GM18868 (cell line): ENCODE measurements at regions not wholly inside any gene's neighbourhood (a gene's known extent, or its start where the extent isn't known, plus 50 kb on each side); places are given as distances from the start of the nearest gene placed in this dataset.
"Not testable (repeated sequence)": the region's sequence is repeated elsewhere in the genome, so short reads cannot be mapped to it uniquely, and the experiment has no call there.

ENCODE experiments used
- ATAC-seq: cut with Tn5 transposase; IDR thresholded peaks from one replicate; pipeline ENCODE4 v1.9.1; 2021; ENCODE audit warnings: mild to moderate bottlenecking, moderate library complexity; ENCODE audit not compliant: unreplicated experiment

DNA sequence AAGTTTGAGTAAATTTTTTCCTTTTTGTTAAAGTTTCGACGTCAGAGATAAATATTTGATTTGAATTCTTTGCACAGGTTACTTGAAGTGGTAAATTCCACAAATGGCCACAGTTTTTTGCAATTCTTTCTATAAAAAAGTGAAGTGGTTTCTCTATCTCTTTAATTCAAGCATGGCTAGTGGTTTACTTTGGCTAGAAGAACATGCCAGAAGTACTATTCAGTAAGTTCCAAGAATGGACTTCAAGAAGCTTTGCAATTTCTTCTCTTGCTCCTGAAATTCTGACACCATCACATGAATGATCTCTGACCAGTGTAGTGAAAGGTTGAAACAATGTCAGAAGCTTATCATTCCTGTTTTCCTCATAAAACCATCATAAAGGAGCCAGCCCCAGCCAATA is 55.7 kb upstream of the RNPC3 start:
- no peak for ATAC-seq

DNA sequence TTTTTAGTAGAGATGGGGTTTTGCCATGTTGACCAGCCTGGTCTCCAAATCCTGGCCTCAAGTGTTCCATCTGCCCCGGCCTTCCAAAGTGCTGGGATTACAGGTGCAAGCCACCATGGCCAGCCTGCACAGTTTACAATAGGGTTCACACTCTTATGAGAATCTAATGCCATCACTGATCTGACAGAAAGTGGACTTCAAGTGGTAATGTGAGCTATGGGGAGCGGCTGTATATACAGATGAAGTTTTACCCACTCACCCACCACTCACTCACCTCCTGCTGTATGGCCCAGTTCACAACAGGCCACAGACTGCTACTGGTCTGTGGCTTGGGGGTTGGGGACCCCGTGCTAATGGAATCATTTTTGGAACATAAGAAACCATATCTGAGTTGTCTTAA is 58.4 kb upstream of the RNPC3 start:
- no peak for ATAC-seq

DNA sequence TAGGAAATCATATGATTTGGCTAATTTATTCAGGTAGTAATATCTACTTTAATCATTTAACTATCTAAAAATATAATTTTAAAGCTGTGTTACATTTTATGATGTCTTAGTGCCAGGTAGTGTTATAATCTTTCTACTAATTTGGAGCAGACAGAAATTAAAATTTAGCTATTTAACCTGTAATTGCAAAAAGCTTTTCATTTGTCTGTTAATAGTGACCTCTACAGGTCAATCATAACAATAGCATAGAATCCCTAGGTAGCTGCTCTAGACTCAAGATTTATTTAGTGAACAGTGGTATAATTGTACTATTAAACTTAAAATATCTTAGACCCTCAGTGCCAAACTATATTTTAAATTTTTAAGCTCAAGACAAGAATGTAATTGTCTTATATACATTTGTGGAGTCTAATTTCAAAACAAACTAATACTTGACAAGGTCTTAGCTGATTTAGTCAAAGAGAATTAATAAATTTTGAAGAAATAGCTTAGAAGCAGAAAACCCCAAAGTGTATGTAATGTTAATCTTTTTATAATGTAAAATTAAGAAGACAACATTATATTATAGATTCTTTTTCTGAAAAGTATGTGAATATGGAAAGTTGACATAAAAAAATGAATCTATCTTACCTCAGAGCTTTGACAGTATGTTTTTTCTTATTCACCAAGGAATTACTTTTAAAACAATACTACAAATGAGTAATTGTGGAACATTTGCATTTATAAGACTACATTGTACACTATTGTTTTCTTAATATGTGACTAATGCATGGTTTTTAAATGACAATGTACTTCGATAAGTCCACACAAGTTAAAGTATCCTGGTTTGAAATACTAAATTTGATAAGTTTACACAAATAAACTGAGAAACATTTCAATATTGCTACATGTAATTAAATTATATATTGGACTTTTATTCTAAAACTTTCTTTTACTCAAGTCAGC is 64.1 kb upstream of the RNPC3 start:
- peak; percentile 75 for ATAC-seq

DNA sequence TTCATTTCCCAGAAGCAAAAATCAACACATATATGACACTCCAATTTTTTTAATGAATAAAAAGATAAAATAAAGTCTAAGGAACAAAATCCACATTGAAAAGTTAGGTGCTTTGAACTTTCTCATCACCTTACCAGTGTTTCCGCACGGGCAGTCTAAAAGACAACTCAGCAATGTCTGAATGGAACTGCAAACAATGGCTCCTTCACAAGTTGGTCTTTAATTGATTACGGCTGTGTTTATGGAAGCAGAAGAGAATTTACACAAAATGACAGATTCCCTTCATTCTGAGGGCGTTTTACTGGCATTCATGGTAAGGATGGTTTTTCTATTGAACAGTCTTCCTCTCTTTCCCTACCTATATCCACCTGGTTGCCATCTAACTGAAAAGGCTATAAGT is 65.0 kb upstream of the RNPC3 start:
- ATAC-seq: no peak

DNA sequence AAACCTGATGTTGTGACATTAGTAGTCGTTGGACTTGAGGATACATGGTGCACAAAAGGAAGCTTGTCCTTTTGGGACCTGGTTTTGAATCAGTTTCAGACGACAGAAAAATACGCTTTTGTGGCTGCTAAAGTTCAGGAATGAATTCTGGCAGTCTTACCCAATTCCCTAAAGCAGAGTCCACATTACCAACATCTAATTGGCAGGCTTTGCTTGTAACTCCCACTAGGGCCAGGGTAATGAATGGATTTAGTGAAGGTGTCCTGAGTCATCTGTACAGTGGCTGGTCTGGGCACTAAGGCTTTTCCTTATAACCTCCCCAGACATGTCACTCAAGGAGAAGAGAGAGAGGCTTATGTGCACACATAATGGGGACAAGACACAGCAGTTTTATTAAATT is 66.2 kb upstream of the RNPC3 start:
- no peak for ATAC-seq

DNA sequence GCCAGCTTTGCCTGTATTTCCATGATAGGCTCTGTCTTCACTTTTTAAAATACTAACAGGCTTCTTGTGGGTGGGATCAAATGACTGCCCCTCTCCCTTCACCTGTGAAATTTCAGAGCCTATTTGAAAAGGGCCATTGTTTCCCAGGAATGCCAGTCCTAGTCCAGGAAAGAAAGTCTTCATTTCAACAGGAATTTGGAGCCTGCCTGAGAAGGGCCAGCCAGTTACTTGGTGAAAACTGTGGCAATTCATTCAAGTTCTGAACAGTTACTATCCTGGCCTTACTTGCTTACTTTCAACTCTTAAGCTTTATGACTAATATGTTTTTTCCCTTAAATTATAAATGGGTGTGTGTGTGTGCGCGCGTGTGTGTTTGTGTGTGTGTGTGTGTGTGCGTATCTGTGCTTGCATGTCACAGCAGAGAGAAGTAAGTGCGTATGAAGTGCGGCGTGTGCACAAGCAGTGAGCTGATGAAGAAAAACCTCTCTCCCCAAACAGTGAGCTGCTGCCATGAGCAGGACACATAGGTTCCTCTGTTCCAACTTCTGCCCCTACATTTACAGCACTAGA is 67.5 kb upstream of the RNPC3 start:
- no peak for ATAC-seq

DNA sequence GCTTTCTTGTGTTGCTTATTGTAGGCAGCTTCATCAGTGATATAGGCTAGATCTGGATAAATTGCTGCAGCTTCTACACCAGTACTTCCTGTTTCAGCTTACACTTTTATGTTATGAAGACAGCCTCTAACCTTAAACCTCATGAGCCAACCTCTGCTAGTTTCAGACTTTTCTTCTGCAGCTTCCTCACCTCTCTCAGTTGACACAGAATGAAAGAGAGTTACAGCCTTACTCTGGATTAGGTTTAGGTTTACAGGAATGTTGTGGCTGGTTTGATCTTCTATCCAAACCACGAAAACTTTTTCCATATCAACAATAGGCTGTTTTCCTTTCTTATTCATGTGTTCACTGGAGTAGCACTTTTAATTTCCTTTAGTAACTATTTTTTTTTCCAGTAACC is 76.9 kb upstream of the RNPC3 start:
- peak; percentile 44 for ATAC-seq

DNA sequence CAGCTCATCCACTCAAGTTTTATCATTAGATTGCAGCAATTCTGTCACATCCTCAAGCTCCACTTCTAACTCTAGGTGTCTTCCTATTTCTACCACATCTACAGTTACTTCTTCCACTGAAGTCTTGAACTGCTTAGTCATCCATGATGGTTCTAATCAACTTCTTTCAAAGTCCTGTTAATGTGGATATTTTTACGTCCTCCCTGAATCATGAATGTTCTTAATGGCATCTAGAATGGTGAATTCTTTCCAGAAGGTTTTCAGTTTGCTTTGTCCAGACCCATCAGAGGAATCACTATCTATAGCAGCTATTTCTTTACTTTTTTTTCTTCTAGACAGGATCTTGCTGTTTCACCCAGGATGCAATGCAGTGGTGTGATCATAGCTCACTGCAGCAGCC is 78.0 kb upstream of the RNPC3 start:
- ATAC-seq: no peak

DNA sequence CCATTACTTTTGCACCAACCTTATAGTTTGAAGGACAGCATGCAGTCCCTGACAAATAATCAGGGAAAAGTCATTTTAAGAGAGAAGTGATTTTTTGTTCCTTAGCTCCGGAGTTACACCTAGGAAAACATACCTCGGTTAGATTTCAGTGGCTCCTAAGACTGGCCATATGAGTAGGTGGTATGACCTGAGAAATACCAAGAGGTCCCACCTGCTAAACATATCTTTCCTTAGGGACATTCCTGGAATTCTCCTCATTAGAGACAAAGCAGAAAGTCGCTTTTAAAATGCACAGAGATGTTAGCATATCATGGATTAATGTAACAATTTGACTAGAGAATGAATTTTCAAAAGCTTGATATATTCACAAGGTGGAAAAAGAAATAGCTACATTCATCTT is 84.2 kb upstream of the RNPC3 start:
- ATAC-seq: no peak

DNA sequence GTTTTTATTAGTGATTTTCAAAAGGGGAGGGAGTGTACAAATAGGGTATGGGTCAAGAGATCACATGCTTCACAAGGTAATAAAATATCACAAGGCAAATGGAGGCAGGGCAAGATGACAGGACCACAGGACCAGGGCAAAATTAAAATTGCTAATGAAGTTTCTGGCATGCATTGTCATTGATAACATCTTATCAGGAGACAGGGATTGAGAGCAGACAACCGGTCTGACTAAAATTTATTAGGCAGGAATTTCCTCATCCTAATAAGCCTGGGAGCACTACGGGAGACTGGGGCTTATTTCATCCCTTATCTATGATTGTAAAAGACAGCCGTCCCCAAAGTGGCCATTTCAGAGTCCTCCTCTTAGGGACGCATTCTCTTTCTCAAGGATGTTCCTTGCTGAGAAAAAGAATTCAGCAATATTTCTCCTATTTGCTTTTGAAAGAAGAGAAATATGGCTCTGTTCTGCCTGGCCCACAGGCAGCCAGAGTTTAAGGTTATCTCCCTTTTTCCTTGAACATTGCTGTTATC is 88.9 kb upstream of the RNPC3 start:
- not testable (repeated sequence) for ATAC-seq

DNA sequence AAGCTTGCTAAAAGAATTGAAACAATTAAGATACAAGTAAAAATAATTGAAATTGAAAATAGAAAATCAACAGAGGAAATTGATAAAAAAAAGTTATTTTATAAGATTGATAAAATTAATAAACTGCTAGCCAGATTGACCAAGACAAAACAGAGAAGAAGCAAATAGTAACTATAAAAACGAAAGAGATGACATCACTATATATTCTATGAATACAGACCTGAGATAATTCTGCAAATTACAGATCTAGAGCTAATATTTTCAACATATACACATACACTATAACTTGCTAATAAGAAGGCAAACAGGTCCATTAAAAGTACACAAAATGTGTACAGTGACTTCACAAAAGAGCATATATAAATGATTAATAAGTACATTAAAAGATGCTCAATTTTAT is 90.1 kb upstream of the RNPC3 start:
- no peak for ATAC-seq

DNA sequence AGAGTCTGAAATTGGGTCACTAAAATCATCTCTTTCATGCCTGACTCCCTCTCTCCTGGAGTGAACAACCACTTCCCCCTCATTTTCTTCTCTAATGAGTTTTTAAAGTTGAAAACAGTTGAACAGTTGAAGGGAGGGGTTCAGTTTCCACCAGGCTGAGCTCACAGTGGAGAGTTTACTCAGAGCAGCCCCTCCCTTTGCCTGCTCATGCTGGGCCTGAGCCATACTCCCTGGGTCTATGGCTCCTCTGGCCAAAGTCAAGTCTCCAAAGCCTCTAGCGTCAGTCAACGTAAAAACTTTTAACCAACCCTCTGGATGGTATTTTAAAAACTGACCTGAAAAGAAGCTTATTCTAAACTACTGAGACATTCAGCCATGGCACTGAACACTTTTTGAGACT is 100.8 kb upstream of the RNPC3 start:
- no peak for ATAC-seq

DNA sequence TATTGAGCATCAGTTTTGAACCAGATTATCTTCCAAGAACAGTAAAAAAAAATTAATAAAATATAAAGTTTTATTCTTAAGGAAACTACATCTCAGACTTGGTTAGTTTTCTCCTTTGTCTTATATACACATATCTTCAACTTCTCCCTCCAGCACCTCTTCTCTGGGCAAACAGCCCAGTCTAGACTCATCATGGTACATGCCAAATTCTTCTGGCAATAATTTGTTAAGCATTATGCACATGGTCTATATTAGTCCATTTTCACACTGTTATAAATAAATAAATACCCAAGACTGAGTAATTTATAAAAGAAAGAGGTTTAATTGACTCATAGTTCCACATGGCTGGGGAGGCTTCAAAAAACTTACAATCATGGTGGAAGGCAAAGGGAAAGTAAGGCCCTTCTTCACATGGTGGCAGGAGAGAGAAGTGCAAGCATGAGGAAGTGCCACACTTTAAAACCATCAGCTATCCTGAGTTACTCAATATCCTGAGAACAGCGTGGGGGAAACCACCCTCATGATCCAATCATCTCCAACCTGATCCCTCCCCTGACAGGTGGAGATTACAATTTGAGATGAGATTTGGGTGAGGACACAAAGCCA is 108.7 kb upstream of the RNPC3 start:
- no peak for ATAC-seq

DNA sequence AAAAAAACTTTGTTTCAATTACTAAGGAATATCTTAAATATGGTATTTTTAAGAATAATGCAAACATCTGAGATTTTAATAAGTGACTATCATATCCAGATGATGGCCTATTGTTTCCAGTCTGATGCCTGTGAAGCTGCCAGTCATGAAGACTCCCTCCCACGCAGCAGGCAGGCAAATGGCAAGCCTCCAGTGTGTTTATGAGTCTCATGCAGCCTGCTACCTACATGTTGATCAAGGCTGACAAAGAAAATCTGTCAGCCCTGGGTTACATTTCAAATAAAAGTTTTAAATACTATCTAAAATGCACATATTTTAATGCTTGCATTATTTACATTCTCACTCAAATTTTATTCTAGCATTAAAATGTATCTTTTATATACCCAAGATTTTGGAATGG is 137.6 kb upstream of the RNPC3 start:
- no peak for ATAC-seq

DNA sequence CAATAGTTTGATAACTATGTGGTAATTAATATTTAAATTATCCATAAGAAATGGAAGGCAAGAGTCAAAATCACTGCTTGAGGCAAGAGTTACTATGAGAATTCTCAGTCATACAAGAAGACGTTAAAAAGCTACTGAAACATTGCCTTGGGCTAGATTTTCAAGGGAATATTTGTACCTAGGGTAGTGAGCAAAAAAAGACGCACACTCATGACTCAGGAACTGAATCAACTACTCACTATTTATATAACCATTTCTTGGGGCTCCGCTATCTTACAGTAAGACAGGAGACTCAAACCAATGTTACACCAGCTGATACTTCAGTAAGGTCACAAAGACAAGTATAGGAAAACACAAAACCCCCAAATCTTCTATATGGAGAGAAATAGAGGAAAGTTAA is 151.5 kb upstream of the RNPC3 start:
- ATAC-seq: no peak

DNA sequence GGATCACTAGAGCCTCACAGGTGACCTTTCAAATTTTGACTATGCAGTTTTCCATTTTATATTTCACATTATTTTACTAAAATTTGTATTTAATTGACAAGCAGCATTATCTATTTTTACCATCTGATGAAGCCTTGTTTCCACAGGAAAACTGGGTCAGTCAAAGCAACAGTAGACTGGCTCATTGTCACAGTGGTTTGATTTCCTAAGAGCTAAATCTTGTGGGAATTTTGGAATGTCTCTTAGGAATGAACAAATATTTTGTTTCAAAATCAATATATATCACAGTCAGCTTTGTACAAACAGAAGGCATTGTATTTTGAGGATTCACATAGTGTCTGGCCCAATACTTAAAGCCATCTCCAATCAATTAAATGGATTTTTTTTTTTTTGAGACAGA is 152.6 kb upstream of the RNPC3 start:
- ATAC-seq: no peak

DNA sequence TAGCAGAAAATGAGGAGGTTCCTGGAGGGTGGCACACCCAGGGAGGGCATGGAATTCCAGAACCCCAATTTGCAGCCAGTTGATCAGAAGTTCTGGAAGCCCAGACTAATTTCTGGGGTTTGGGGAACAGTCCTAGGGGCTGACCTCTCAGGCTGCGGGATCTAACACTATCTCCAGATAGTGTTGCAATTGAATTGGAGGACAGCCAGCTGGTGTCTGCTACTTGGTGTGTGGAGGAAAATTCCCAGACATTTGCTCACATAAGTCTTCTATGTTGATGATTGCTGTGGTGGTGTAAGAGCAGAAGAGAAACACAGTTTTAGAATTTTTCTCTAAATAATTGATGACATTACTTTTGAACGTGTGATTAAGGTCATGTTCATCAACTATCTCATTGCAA is 154.3 kb upstream of the RNPC3 start:
- no peak for ATAC-seq

DNA sequence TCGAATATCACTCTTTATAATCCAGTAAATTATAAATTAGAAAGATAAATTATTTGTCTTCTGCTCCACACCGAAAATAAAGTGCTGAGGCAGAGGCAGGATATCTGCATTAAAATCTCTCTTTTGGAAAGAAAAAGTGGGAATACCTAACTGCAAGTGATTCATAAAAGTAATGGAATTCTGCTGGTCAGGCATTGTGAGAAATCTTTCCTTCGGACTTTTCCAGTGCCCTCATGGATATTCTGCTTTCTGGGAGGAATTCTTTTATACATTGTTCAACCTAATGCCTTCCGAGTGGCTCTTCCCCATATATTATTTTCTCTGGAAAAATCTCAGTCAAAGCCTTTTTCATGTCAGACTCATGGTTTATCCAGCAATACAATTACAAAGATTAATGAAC is 158.3 kb upstream of the RNPC3 start:
- ATAC-seq: no peak

DNA sequence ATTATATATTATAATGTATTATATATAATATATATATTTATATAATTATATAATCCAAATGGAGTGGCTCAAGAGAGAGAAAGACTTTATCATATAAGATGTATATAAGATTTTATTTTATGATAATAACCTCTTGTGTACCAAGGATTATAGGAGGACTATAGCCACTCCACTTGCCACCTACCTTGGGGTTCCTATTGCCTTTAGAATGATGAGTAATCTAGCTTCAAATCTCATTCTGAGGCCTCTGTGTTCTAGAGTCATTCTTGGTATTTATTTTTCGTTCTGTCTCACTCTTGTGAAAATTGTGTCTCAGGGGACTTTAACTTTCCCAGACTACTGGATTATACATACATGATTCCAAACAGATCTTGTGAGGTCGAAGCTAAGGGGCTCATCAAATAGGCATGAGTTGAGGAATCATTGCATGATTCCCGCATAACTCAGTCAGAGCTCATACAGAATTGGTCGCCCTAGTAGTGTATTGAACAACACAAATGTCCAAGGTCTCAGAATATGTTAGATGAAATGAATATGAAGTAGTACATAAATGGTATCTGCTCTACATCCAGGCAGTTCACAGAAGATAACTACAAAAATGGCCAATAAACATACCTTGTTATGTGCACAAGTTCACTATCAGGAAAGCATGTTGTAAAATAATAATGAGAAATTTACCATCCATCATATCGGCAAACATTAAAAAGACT is 159.5 kb upstream of the RNPC3 start:
- ATAC-seq: peak; percentile 54

DNA sequence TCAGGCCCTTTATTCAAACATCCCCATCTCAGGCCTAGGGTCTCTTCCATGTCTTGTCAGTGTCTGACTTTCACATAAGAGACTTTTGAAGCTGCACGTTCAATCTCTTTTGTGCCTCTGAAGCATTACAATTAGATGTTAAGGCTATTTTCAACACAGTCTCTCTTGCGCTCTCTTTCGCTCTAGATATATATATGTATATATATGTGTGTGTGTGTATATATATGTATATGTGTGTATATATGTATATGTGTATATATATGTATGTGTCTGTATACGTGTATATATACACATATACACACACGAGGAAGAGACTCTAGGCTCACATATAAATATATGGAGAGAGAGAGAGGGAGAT is 162.5 kb upstream of the RNPC3 start:
- no peak for ATAC-seq

DNA sequence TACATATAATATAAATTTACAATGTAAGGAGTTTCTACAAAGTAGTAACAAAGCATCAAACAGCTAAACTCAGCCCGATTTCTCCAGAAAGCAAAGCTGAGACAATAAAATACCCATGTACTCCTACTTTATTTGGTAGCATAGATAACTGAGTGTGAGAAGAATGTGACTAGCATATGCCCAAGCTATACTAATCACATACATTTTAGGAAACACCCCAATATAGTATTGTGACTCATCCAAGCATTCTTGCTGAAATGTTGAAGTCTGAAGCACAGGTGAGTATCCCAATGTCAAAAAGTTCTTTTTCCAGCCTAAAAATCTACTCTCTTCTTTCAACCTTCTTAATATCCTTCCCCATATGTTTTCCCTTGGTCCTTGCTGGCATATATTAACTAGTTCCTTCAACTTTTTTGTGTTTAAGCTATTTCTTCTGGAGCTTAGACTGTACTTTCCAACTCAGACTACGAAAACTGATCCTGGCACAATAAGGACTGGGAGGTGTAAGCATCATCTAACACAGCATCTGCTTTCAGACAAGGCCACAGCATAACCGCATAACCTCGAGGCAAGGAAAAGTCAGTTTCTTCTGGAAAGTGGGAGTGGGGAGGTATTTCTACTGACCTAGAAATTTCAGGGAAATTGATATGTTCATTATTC is 163.0 kb upstream of the RNPC3 start:
- no peak for ATAC-seq
